ENCODE measurements at regions not wholly inside any gene's neighbourhood (a gene's known extent, or its start where the extent isn't known, plus 50 kb on each side); places are given as distances from the start of the nearest gene placed in this dataset.
A peak's percentile ranks its signal among the peaks of the same experiment; 100 is the strongest.

DNA sequence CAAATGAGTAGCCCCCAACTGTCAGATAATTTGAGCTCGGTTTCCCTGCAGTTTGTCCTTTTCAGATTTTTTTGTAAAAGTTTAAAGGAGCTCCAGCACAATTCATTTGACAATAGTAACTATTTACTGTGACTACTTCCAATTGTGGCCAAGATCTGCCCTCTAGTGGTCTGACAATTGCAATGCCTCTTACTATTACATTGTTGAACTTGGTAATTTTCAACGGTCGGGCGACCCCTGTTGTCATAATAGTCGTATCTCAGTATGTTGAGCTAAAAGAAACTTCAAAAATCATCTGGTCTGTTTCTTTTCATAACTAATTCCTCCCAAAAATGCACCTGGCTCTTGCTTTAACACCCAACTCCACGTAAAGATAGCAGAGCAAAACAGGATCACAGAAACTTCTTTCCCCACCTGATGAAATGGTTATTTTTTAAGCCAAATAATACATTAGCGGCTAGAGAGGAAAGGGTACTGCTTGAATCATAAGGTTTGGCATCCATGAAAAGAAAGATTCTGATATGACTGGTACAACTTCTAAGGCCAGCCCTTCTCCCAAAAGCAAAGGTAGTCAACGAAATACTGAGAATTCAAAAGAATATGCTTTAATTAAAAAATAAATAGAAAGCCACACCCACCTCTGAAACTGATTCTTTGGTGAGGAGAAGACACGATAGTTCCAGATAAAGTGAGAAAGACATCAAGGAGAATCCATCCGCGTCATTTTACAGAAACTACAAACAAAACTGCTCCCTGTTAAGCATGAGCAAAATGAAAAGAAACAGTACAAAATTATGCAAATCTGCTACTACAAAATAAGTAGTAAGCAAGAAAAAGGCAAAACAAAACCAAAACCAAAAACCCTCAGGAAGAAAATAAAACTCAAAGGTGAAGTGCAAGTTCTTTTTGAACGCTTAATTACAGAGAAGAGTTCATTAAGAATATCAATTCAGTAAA lies 76.9 kb upstream of the HTR4 start:
- Histone ChIP-seq H3K4me3 (replicated peaks in 1 of 3; ENCODE audit: insufficient read depth in 1 of 3, low read depth in 1 of 3, low read length in 3 of 3) (no peak overlapping the region), H3K9me1 (replicated peaks; ENCODE audit: control insufficient read depth, extremely low read depth, insufficient read depth, low read length) (no peaks in the 10 kb centered on the region), H2AFZ (ENCODE audit: low read depth, low read length) (peak overlapping the region; percentile 55), H3K27ac (ENCODE audit: insufficient read depth, low read depth, low read length) (no peak overlapping the region), H3K79me2 (ENCODE audit: control insufficient read depth, insufficient read depth, low read length) (no peaks in the 10 kb centered on the region), H3K36me3 (ENCODE audit: control insufficient read depth in 2 of 2, extremely low read depth in 1 of 2, insufficient read depth in 2 of 2, low read length in 2 of 2) (no peaks in the 10 kb centered on the region), H4K20me1 (replicated peaks; ENCODE audit: control insufficient read depth, extremely low read depth, insufficient read depth, low read length) (no peaks in the 10 kb centered on the region), H3K27me3 (ENCODE audit: control insufficient read depth in 2 of 2, insufficient read depth in 2 of 2, low read length in 2 of 2) (no peaks in the 10 kb centered on the region), H3K9me3 (replicated peaks; ENCODE audit: control insufficient read depth, insufficient read depth, low read length) (no peaks in the 10 kb centered on the region), H3K9ac (replicated peaks; ENCODE audit: extremely low read depth, insufficient read depth, low read length) (no peak overlapping the region), H3K4me2 (ENCODE audit: insufficient read depth, low read length) (peak overlapping the region; percentile 31), H3K4me1 (ENCODE audit: control insufficient read depth, extremely low read depth, insufficient read depth, low read length) (peaks cover 23% of the 10 kb centered on the region)
- TF ChIP-seq, protein P1, sequence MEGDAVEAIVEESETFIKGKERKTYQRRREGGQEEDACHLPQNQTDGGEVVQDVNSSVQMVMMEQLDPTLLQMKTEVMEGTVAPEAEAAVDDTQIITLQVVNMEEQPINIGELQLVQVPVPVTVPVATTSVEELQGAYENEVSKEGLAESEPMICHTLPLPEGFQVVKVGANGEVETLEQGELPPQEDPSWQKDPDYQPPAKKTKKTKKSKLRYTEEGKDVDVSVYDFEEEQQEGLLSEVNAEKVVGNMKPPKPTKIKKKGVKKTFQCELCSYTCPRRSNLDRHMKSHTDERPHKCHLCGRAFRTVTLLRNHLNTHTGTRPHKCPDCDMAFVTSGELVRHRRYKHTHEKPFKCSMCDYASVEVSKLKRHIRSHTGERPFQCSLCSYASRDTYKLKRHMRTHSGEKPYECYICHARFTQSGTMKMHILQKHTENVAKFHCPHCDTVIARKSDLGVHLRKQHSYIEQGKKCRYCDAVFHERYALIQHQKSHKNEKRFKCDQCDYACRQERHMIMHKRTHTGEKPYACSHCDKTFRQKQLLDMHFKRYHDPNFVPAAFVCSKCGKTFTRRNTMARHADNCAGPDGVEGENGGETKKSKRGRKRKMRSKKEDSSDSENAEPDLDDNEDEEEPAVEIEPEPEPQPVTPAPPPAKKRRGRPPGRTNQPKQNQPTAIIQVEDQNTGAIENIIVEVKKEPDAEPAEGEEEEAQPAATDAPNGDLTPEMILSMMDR (IDR thresholded peaks at IDR 0.05; ENCODE audit: extremely low read depth in 1 of 2, insufficient read depth in 1 of 2, low read depth in 1 of 2, low read length in 2 of 2): peak; percentile 78 to 82
- TF ChIP-seq EZH2 (IDR thresholded peaks at IDR 0.05; ENCODE audit: borderline replicate concordance, low read depth, low read length, severe bottlenecking): no peak
- dilution Hi-C loops (cut with MboI; ENCODE audit: extremely low pct_ligation_motif_present, low sequenced_read_pairs) (loop anchor here (25.0 kb wide), 1 partner anchor 381 kb away; no protein-coding TSS in a partner anchor), intact Hi-C loops (cut with micrococcal nuclease) (loop anchor here (1.0 to 2.0 kb wide), 8 partner anchors 182 to 874 kb away; no protein-coding TSS in a partner anchor)
- ChIA-PET CTCF (interaction anchor here (0.6 to 10.1 kb wide), 170 partner anchors 8 to 877 kb away, joined by 3 to 388 read pairs (median 5); partner anchors contain the start of gene SPINK13), POLR2A (interaction anchor here (0.8 kb wide), 1 partner anchor 287 kb away, joined by 3 read pairs; no protein-coding TSS in a partner anchor)
- BruUV-seq (replicated peaks): no TSS peak
- peak; percentile 89 for DNase-seq (ENCODE audit: low read depth, low spot score)
- FAIRE-seq: peak; percentile 85

DNA sequence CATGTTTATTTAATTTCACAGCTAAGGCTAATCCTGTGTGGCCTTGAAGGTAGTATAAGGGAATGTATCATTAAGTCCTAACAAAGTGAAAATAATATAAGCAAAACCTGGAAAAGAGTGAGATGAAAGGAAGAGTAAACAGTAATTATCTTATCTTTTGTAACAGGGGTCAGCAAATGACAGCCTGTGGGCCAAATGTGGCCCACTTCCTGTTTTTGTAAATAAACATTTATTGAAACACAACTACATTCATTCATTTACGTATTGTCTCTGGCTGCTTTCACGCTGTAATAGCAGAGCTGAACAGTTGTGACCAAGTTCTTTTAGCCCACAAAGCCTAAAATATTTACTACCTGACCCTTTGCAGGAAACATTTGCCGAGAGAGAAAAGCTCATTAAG lies 78.4 kb upstream of the HTR4 start:
- dilution Hi-C loops (cut with MboI; ENCODE audit: extremely low pct_ligation_motif_present, low sequenced_read_pairs): loop anchor here (25.0 kb wide), 1 partner anchor 380 kb away; no protein-coding TSS in a partner anchor
- no peaks in the 10 kb centered on the region for H4K20me1 ChIP-seq (replicated peaks; ENCODE audit: control insufficient read depth, extremely low read depth, insufficient read depth, low read length)
- FAIRE-seq (no peak), DNase-seq (ENCODE audit: low read depth, low spot score) (no peak)
- H3K4me2 ChIP-seq (ENCODE audit: insufficient read depth, low read length): no peak overlapping the region
- no peaks in the 10 kb centered on the region for H3K27me3 ChIP-seq (ENCODE audit: control insufficient read depth in 2 of 2, insufficient read depth in 2 of 2, low read length in 2 of 2)
- intact Hi-C loops (cut with micrococcal nuclease): loop anchor here (1.0 to 2.0 kb wide), 7 partner anchors 225 to 536 kb away; no protein-coding TSS in a partner anchor
- H2AFZ ChIP-seq (ENCODE audit: low read depth, low read length): no peak overlapping the region
- H3K79me2 ChIP-seq (ENCODE audit: control insufficient read depth, insufficient read depth, low read length): no peaks in the 10 kb centered on the region
- no TSS peak for BruUV-seq (replicated peaks)
- no peaks in the 10 kb centered on the region for H3K36me3 ChIP-seq (ENCODE audit: control insufficient read depth in 2 of 2, extremely low read depth in 1 of 2, insufficient read depth in 2 of 2, low read length in 2 of 2)
- no peak overlapping the region for H3K27ac ChIP-seq (ENCODE audit: insufficient read depth, low read depth, low read length)
- H3K9me3 ChIP-seq (replicated peaks; ENCODE audit: control insufficient read depth, insufficient read depth, low read length): no peaks in the 10 kb centered on the region
- TF ChIP-seq POLR2A (IDR thresholded peaks at IDR 0.05; ENCODE audit: low read depth, low read length) (no peak), POLR2AphosphoS5 (IDR thresholded peaks at IDR 0.05; ENCODE audit: insufficient read depth, low read depth, low read length) (no peak), GATA2 (IDR thresholded peaks at IDR 0.05; ENCODE audit: insufficient read depth, insufficient read length, low read depth, low read length) (no peak), EZH2 (IDR thresholded peaks at IDR 0.05; ENCODE audit: borderline replicate concordance, low read depth, low read length, severe bottlenecking) (no peak), JUN (IDR thresholded peaks at IDR 0.05; ENCODE audit: borderline replicate concordance, insufficient read depth, insufficient read length, low read depth) (no peak), FOS (IDR thresholded peaks at IDR 0.05; ENCODE audit: borderline replicate concordance, insufficient read depth, low read length) (no peak), MYC (IDR thresholded peaks at IDR 0.05; ENCODE audit: low read depth, low read length) (no peak)
- TF ChIP-seq, protein P2, sequence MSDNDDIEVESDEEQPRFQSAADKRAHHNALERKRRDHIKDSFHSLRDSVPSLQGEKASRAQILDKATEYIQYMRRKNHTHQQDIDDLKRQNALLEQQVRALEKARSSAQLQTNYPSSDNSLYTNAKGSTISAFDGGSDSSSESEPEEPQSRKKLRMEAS (IDR thresholded peaks at IDR 0.05; ENCODE audit: insufficient read depth, insufficient read length): no peak
- TF ChIP-seq, protein P1 (IDR thresholded peaks at IDR 0.05; ENCODE audit: extremely low read depth in 1 of 2, insufficient read depth in 1 of 2, low read depth in 1 of 2, low read length in 2 of 2): no peak
- H3K9ac ChIP-seq (replicated peaks; ENCODE audit: extremely low read depth, insufficient read depth, low read length): no peak overlapping the region
- POLR2A ChIA-PET: no interaction called here
- H3K4me3 ChIP-seq (replicated peaks in 1 of 3; ENCODE audit: insufficient read depth in 1 of 3, low read depth in 1 of 3, low read length in 3 of 3): no peak overlapping the region
- peaks cover 23% of the 10 kb centered on the region for H3K4me1 ChIP-seq (ENCODE audit: control insufficient read depth, extremely low read depth, insufficient read depth, low read length)
- CTCF ChIA-PET: interaction anchor here (0.7 to 10.1 kb wide), 33 partner anchors 9 to 875 kb away, joined by 3 to 388 read pairs (median 5); no protein-coding TSS in a partner anchor
- no peaks in the 10 kb centered on the region for H3K9me1 ChIP-seq (replicated peaks; ENCODE audit: control insufficient read depth, extremely low read depth, insufficient read depth, low read length)
